ENCODE measurements at regions not wholly inside any gene's neighbourhood (a gene's known extent, or its start where the extent isn't known, plus 50 kb on each side); places are given as distances from the start of the nearest gene placed in this dataset.
"Not testable (repeated sequence)": the region's sequence is repeated elsewhere in the genome, so short reads cannot be mapped to it uniquely, and the experiment has no call there.

GRCh38 chr10:45093945-45094344, 93.2 kb downstream of the ZNF22 start:
- no peaks in the 10 kb centered on the region for H3K36me3 ChIP-seq (replicated peaks in 1 of 2; ENCODE audit: insufficient read depth in 1 of 2, low read depth in 2 of 2)
- no peak overlapping the region for H3K27ac ChIP-seq
- TF ChIP-seq CTCF (IDR thresholded peaks at IDR 0.05) (no peak), POLR2A (IDR thresholded peaks at IDR 0.05) (no peak)
- H3K4me1 ChIP-seq, result no peaks in the 10 kb centered on the region
- no peak for DNase-seq
- ATAC-seq, result no peak
- WGBS, 2 donors, result 81 to 83% methylated on average over 6 of the region's 6 CpGs
- no peak overlapping the region for H3K4me3 ChIP-seq
- intact Hi-C loops (cut with DNase I), result no loop called here
- no peaks in the 10 kb centered on the region for H3K9me3 ChIP-seq
- H3K27me3 ChIP-seq, result no peaks in the 10 kb centered on the region

- no peak overlapping the region for H3K4me3 ChIP-seq
- no peaks in the 10 kb centered on the region for H3K36me3 ChIP-seq (replicated peaks in 1 of 2; ENCODE audit: insufficient read depth in 1 of 2, low read depth in 2 of 2)
- ATAC-seq, result no peak
- no peak overlapping the region for H3K27ac ChIP-seq
- intact Hi-C loops (cut with DNase I), result no loop called here
- no peaks in the 10 kb centered on the region for H3K27me3 ChIP-seq
- no peaks in the 10 kb centered on the region for H3K4me1 ChIP-seq
- WGBS, 2 donors, result 47 to 56% methylated on average over 3 of the region's 3 CpGs
- TF ChIP-seq POLR2A (IDR thresholded peaks at IDR 0.05), result no peak
- no peak for TF ChIP-seq CTCF (IDR thresholded peaks at IDR 0.05)
- no peaks in the 10 kb centered on the region for H3K9me3 ChIP-seq
- no peak for DNase-seq
Observed at GRCh38 chr10:45095286-45095685, 94.6 kb downstream of the ZNF22 start.

GRCh38 chr10:45096001-45096400, 95.3 kb downstream of the ZNF22 start:
- Histone ChIP-seq H3K9me3 (no peaks in the 10 kb centered on the region), H3K4me3 (no peak overlapping the region), H3K27ac (no peak overlapping the region), H3K27me3 (no peaks in the 10 kb centered on the region), H3K4me1 (no peaks in the 10 kb centered on the region), H3K36me3 (replicated peaks in 1 of 2; ENCODE audit: insufficient read depth in 1 of 2, low read depth in 2 of 2) (no peaks in the 10 kb centered on the region)
- intact Hi-C loops (cut with DNase I), result no loop called here
- DNase-seq (no peak), ATAC-seq (no peak)
- WGBS, 2 donors, result 77 to 84% methylated on average over 3 of the region's 3 CpGs
- TF ChIP-seq CTCF (IDR thresholded peaks at IDR 0.05), result no peak
- TF ChIP-seq POLR2A (IDR thresholded peaks at IDR 0.05), result no peak

GRCh38 chr10:45100429-45100828, 99.7 kb downstream of the ZNF22 start:
- ATAC-seq, result no peak
- H3K4me1 ChIP-seq, result no peaks in the 10 kb centered on the region
- no peak overlapping the region for H3K4me3 ChIP-seq
- H3K27me3 ChIP-seq, result no peaks in the 10 kb centered on the region
- DNase-seq, result no peak
- H3K27ac ChIP-seq, result no peak overlapping the region
- intact Hi-C loops (cut with DNase I), result no loop called here
- 65 to 73% methylated on average over 4 of the region's 4 CpGs for WGBS, 2 donors
- TF ChIP-seq CTCF (IDR thresholded peaks at IDR 0.05) (no peak), POLR2A (IDR thresholded peaks at IDR 0.05) (no peak)
- H3K36me3 ChIP-seq (replicated peaks in 1 of 2; ENCODE audit: insufficient read depth in 1 of 2, low read depth in 2 of 2), result no peaks in the 10 kb centered on the region
- no peaks in the 10 kb centered on the region for H3K9me3 ChIP-seq

GRCh38 chr10:45104674-45105073, 104.0 kb downstream of the ZNF22 start:
- Histone ChIP-seq H3K4me1 (no peaks in the 10 kb centered on the region), H3K9me3 (no peaks in the 10 kb centered on the region), H3K27me3 (no peaks in the 10 kb centered on the region), H3K27ac (no peak overlapping the region), H3K36me3 (replicated peaks in 1 of 2; ENCODE audit: insufficient read depth in 1 of 2, low read depth in 2 of 2) (no peaks in the 10 kb centered on the region), H3K4me3 (no peak overlapping the region)
- DNase-seq (no peak), ATAC-seq (no peak)
- TF ChIP-seq POLR2A (IDR thresholded peaks at IDR 0.05), result no peak
- no peak for TF ChIP-seq CTCF (IDR thresholded peaks at IDR 0.05)
- intact Hi-C loops (cut with DNase I), result no loop called here
- 33 to 60% methylated on average over 4 of the region's 4 CpGs for WGBS, 2 donors

GRCh38 chr10:45105309-45105708, 104.6 kb downstream of the ZNF22 start:
- ATAC-seq, result not testable (repeated sequence)
- WGBS, 2 donors, result 40 to 60% methylated on average over 5 of the region's 5 CpGs

More at GRCh38 chr10:45105309-45105708, 104.6 kb downstream of the ZNF22 start:
- H3K36me3 ChIP-seq (replicated peaks in 1 of 2; ENCODE audit: insufficient read depth in 1 of 2, low read depth in 2 of 2); H3K9me3 ChIP-seq; H3K27ac ChIP-seq; H3K4me3 ChIP-seq; H3K4me1 ChIP-seq; DNase-seq; intact Hi-C loops (cut with DNase I); H3K27me3 ChIP-seq: not testable (repeated sequence)

Measured in body of pancreas (tissue), 4 donors.